Suprapubic skin (tissue), 4 donors: ENCODE measurements at regions not wholly inside any gene's neighbourhood (a gene's known extent, or its start where the extent isn't known, plus 50 kb on each side); places are given as distances from the start of the nearest gene placed in this dataset.

Experiments
- CTCF ChIP-seq, 2 donors: fragments of 200-600 bp in 1 of 2; fragments of 450-650 bp in 1 of 2; sonication (generic) in 1 of 2; IDR thresholded peaks; one replicate each; pipeline ENCODE4 v1.5.1; 2016 to 2019; ENCODE audit warnings: antibody characterized with exemption in 2 of 2, mild to moderate bottlenecking in 1 of 2, moderate library complexity in 1 of 2
- EP300 ChIP-seq: sonication (generic); formaldehyde crosslinking; IDR thresholded peaks from one replicate; pipeline ENCODE4 v1.6.1; 2017; ENCODE audit warnings: antibody characterized with exemption
- POLR2A ChIP-seq, 2 donors: fragments of 450-650 bp; IDR thresholded peaks; one replicate each; pipeline ENCODE4 v1.6.1; 2017; ENCODE audit warnings: antibody characterized with exemption in 2 of 2, mild to moderate bottlenecking in 2 of 2, moderate library complexity in 2 of 2
- POLR2AphosphoS5 ChIP-seq, 3 donors: sonication (generic); formaldehyde crosslinking; IDR thresholded peaks; one replicate each; pipeline ENCODE4 v1.6.1; 2017; ENCODE audit warnings: antibody characterized with exemption in 3 of 3

- no peak for TF ChIP-seq CTCF (IDR thresholded peaks at IDR 0.05)
- TF ChIP-seq POLR2A (IDR thresholded peaks at IDR 0.05) = no peak
- TF ChIP-seq POLR2AphosphoS5 (IDR thresholded peaks at IDR 0.05) = no peak
- no peak for TF ChIP-seq EP300
Measured at GRCh38 chr2:207296265-207296948, 130.7 kb upstream of the KLF7 start.
